MM.1S (cell line): ENCODE measurements at regions not wholly inside any gene's neighbourhood (a gene's known extent, or its start where the extent isn't known, plus 50 kb on each side); places are given as distances from the start of the nearest gene placed in this dataset.
"Not testable (repeated sequence)": the region's sequence is repeated elsewhere in the genome, so short reads cannot be mapped to it uniquely, and the experiment has no call there.

ENCODE experiments used
- DNase-seq: peaks from one replicate; pipeline ENCODE4 v3.0.0-alpha.2; 2015
- H2AFZ ChIP-seq: fragments of 300-600 bp; sonication (generic); 2 replicates; pipeline ENCODE4 v1.6.0; 2016; ENCODE audit warnings: antibody characterized with exemption, low read length
- H3F3A ChIP-seq: fragments of 300-600 bp; sonication (generic); 2 replicates; pipeline ENCODE4 v1.6.1; 2016; ENCODE audit warnings: mild to moderate bottlenecking, antibody characterized with exemption, low read length, moderate library complexity, mixed read lengths; ENCODE audit not compliant: insufficient read depth
- H3K27ac ChIP-seq: fragments of 300-600 bp; sonication (generic); 2 replicates; pipeline ENCODE4 v1.5.1; 2016; ENCODE audit warnings: mild to moderate bottlenecking, low read length
- H3K27me3 ChIP-seq: fragments of 300-600 bp; sonication (generic); replicated peaks from 2 replicates; pipeline ENCODE4 v1.6.0; 2016; ENCODE audit warnings: low read length; ENCODE audit not compliant: insufficient read depth
- H3K36me3 ChIP-seq: fragments of 300-600 bp; sonication (generic); replicated peaks from 2 replicates; pipeline ENCODE4 v1.6.1; 2016; ENCODE audit warnings: mild to moderate bottlenecking, low read length, mixed read lengths; ENCODE audit not compliant: insufficient read depth
- H3K4me1 ChIP-seq: fragments of 300-600 bp; sonication (generic); 2 replicates; pipeline ENCODE4 v1.6.1; 2016; ENCODE audit warnings: low read length, mixed read lengths
- H3K4me2 ChIP-seq: fragments of 300-600 bp; sonication (generic); 2 replicates; pipeline ENCODE4 v1.6.0; 2016; ENCODE audit warnings: low read depth, low read length
- H3K4me3 ChIP-seq: fragments of 300-600 bp; sonication (generic); 2 replicates; pipeline ENCODE4 v1.5.1; 2016; ENCODE audit warnings: low read length, mixed read lengths
- H3K79me2 ChIP-seq: fragments of 300-600 bp; sonication (generic); 2 replicates; pipeline ENCODE4 v1.6.1; 2016; ENCODE audit warnings: mixed run types, low read length, mixed read lengths
- H3K9ac ChIP-seq: fragments of 300-600 bp; sonication (generic); 2 replicates; pipeline ENCODE4 v1.6.1; 2016; ENCODE audit warnings: low read length, mixed read lengths
- H3K9me2 ChIP-seq: fragments of 300-600 bp; sonication (generic); replicated peaks from 2 replicates; pipeline ENCODE4 v1.6.1; 2016; ENCODE audit warnings: mild to moderate bottlenecking, low read length, mixed read lengths; ENCODE audit not compliant: insufficient read depth
- H3K9me3 ChIP-seq: fragments of 300-600 bp; sonication (generic); replicated peaks from 2 replicates; pipeline ENCODE4 v1.6.1; 2016; ENCODE audit warnings: mild to moderate bottlenecking, low read length, mixed read lengths; ENCODE audit not compliant: insufficient read depth
- H4K20me1 ChIP-seq: fragments of 300-600 bp; sonication (generic); 2 replicates; pipeline ENCODE4 v1.6.1; 2016; ENCODE audit warnings: mild to moderate bottlenecking, low read length, moderate library complexity, mixed read lengths; ENCODE audit not compliant: insufficient read depth
- CTCF ChIP-seq: fragments of 300-600 bp; sonication (generic); IDR thresholded peaks from 2 replicates; pipeline ENCODE4 v1.5.1; 2016; ENCODE audit warnings: antibody characterized with exemption, low read length, mixed read lengths
- EZH2 ChIP-seq: fragments of 300-600 bp; sonication (generic); optimal IDR thresholded peaks from 2 replicates; pipeline ENCODE3; 2017; ENCODE audit warnings: low read depth, mild to moderate bottlenecking, antibody characterized with exemption, low read length, mixed read lengths
- EZH2phosphoT487 ChIP-seq: fragments of 300-600 bp; sonication (generic); IDR thresholded peaks from 2 replicates; pipeline ENCODE4 v1.6.1; 2018; ENCODE audit warnings: antibody characterized with exemption, low read length

DNA sequence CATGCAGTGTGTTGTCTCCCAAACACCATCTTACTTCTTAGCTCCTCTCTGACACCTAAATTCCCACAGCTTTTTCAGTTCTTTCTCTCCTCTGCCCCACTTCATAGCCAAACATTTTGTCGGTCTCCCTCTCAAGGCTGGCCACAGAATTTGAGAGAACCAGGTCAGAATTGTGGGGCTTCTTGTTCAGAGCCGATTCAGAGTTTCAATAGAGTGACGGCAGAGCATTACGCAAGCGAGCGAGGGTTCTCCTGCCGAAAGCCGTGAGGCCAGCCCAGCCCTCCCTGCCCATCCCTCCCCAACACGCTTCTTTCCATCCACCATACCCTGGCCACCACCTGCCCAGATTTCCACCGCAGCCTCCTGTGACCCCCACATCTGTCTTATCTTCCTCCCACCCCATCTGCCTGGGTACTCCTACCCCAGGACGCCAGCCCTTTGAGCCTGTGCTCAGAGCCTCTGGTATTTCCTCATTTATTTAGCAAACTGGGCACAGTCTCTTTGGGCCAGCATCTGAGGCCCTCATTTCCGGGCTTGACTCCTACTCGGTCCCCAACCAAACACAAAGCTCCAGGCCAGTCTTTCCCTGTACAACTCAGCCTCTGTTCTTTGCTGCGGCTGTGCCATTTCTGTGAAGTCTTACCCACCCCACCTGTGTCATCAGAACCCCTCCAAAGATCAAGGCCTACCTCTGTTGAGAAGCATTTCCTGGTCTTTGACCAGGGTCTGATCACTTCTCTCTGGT is 70.0 kb upstream of the MAP4K4 start:
- no peak overlapping the region for H3K4me2 ChIP-seq
- no peak overlapping the region for H2AFZ ChIP-seq
- no peak overlapping the region for H3K27ac ChIP-seq
- H4K20me1 ChIP-seq = no peaks in the 10 kb centered on the region
- no peaks in the 10 kb centered on the region for H3K79me2 ChIP-seq
- H3K27me3 ChIP-seq = no peaks in the 10 kb centered on the region
- no peaks in the 10 kb centered on the region for H3K36me3 ChIP-seq
- no peaks in the 10 kb centered on the region for H3F3A ChIP-seq
- no peaks in the 10 kb centered on the region for H3K9me3 ChIP-seq
- H3K4me3 ChIP-seq = no peak overlapping the region
- no peak for TF ChIP-seq CTCF
- no peak for TF ChIP-seq EZH2
- no peak for TF ChIP-seq EZH2phosphoT487
- H3K9me2 ChIP-seq = no peaks in the 10 kb centered on the region
- H3K9ac ChIP-seq = no peak overlapping the region
- no peaks in the 10 kb centered on the region for H3K4me1 ChIP-seq
- no peak for DNase-seq

DNA sequence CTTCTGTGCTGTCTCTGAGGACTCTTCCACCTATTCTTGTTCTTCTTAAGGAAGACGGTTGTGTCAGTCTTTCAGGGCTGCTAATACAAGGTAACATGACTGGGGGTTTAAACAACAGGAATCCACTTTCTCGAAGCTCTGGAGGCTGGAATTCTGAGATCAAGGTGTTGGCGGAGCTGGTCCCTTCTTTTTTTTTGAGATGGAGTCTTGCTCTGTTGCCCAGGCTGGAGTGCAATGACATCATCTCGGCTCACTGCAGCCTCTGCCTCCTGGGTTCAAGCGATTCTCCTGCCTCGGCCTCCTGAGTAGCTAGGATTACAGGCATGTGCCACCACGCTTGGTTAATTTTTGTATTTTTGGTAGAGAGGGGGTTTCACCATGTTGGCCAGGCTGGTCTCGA is 71.7 kb upstream of the MAP4K4 start:
- not testable (repeated sequence) for DNase-seq, H3K36me3 ChIP-seq, H3K27me3 ChIP-seq, H3K79me2 ChIP-seq, H4K20me1 ChIP-seq, H3K4me3 ChIP-seq, H3K27ac ChIP-seq, H3K4me1 ChIP-seq, H3K9me2 ChIP-seq, H3K9ac ChIP-seq, H3F3A ChIP-seq, H2AFZ ChIP-seq, H3K4me2 ChIP-seq, H3K9me3 ChIP-seq

DNA sequence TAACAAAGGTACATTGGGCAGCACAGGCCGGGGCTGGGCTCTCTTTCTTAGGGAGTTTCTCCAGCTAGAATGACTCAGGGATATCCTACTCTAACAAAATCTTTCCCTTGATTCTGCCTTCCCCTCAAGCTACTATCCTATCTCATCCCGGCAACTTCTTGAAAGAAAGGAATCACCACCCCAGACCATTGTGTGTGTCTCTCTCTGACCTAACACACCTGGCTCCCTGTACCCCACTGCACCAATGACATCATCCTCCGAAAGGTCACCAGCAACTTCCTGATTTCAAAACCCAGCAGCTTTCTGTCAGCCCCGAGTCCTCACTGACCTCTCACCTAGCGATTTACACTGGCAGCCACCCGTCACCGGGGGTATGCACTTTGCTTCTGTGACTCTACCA is 72.1 kb upstream of the MAP4K4 start:
- Histone ChIP-seq H3K79me2 (no peaks in the 10 kb centered on the region), H3K9me2 (no peaks in the 10 kb centered on the region), H3K9ac (no peak overlapping the region), H3K4me3 (no peak overlapping the region), H3K36me3 (no peaks in the 10 kb centered on the region), H4K20me1 (no peaks in the 10 kb centered on the region), H3K9me3 (no peaks in the 10 kb centered on the region), H3F3A (no peaks in the 10 kb centered on the region), H2AFZ (no peak overlapping the region), H3K4me1 (no peaks in the 10 kb centered on the region), H3K27me3 (no peaks in the 10 kb centered on the region), H3K4me2 (no peak overlapping the region), H3K27ac (no peak overlapping the region)
- DNase-seq = no peak
- no peak for TF ChIP-seq EZH2
- TF ChIP-seq EZH2phosphoT487 = no peak
- TF ChIP-seq CTCF = no peak

- no peak overlapping the region for H3K4me2 ChIP-seq
- no peaks in the 10 kb centered on the region for H3K4me1 ChIP-seq
- H3F3A ChIP-seq = no peaks in the 10 kb centered on the region
- H3K9me3 ChIP-seq = no peaks in the 10 kb centered on the region
- H3K27me3 ChIP-seq = no peaks in the 10 kb centered on the region
- H4K20me1 ChIP-seq = no peaks in the 10 kb centered on the region
- H3K36me3 ChIP-seq = no peaks in the 10 kb centered on the region
- no peak for DNase-seq
- TF ChIP-seq EZH2 = no peak
- TF ChIP-seq EZH2phosphoT487 = no peak
- no peak for TF ChIP-seq CTCF
- no peaks in the 10 kb centered on the region for H3K9me2 ChIP-seq
- H3K4me3 ChIP-seq = no peak overlapping the region
- H2AFZ ChIP-seq = no peak overlapping the region
- no peak overlapping the region for H3K27ac ChIP-seq
- no peaks in the 10 kb centered on the region for H3K79me2 ChIP-seq
- H3K9ac ChIP-seq = no peak overlapping the region
These were observed 72.7 kb upstream of the MAP4K4 start for GRCh38 chr2:101624706-101625332.
